VCaP (cell line): ENCODE measurements at regions not wholly inside any gene's neighbourhood (a gene's known extent, or its start where the extent isn't known, plus 50 kb on each side); places are given as distances from the start of the nearest gene placed in this dataset.

Experiments
- H3K27ac ChIP-seq: fragments of 450-650 bp; 2 replicates; pipeline ENCODE4 v1.5.1; 2017
- TF ChIP-seq, protein P1 (sequence below): fragments of 450-650 bp; conservative IDR thresholded peaks from 2 replicates; pipeline ENCODE4 v1.5.1; 2017; ENCODE audit warnings: mild to moderate bottlenecking, moderate library complexity

DNA sequence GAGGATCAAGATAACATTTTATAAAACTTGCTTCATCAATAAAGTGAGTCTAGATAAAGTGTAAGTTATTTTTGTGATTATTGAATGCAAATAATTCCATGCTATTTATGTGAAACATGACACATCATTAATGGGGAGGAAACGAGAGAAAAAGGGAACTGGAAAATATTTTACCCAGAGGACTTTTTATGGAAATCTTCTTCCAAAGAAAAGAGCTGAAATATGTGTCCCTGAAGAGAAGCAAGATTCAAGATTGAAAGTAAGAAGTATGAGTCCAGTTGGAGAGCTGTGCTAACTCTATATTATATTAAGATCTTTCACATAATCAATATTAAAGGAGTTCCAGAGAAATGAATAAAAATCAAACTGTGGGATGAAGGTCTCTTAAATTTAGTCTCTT is 1361.8 kb downstream of the GATA3 start:
- TF ChIP-seq, protein P1, sequence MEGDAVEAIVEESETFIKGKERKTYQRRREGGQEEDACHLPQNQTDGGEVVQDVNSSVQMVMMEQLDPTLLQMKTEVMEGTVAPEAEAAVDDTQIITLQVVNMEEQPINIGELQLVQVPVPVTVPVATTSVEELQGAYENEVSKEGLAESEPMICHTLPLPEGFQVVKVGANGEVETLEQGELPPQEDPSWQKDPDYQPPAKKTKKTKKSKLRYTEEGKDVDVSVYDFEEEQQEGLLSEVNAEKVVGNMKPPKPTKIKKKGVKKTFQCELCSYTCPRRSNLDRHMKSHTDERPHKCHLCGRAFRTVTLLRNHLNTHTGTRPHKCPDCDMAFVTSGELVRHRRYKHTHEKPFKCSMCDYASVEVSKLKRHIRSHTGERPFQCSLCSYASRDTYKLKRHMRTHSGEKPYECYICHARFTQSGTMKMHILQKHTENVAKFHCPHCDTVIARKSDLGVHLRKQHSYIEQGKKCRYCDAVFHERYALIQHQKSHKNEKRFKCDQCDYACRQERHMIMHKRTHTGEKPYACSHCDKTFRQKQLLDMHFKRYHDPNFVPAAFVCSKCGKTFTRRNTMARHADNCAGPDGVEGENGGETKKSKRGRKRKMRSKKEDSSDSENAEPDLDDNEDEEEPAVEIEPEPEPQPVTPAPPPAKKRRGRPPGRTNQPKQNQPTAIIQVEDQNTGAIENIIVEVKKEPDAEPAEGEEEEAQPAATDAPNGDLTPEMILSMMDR, result no peak
- H3K27ac ChIP-seq, result no peak overlapping the region

DNA sequence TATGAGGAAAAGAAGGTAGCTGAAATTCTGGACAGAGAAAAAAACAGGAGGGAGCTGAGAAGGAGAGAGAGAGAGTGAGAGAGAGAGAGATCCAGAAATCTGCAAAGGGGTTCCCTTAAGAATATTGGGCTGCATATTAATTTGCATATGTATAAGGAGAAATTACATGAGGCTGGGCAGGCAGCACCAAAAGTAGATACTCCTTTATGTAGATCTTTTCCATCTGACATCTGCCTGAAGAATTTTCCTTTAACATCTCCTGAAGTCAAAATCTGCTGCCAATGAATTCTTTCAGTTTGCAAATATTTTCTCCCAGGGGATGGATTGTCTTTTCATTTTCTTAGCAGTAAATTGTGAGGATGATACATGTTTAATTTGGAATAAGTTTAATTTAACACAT is 1365.3 kb downstream of the GATA3 start:
- TF ChIP-seq, protein P1, result no peak
- H3K27ac ChIP-seq, result no peak overlapping the region

DNA sequence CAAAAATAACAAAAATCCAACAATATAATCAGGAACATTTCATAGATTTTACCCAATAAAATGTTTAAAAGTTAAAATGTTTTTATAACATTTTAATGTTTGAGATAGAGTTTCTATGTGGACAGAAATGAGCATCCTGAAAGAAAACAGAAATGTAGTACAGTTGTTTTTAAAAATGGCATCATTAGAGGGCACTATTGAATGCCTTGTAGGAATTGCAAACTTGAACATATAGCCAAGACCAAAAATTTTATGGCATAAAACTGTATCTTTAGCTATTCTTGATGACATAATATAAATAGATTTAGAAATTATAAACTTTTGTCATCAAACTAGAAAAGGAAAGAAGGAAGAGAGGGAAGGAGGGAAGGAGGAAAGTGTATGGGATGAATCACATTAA is 1372.7 kb downstream of the GATA3 start:
- no peak overlapping the region for H3K27ac ChIP-seq

DNA sequence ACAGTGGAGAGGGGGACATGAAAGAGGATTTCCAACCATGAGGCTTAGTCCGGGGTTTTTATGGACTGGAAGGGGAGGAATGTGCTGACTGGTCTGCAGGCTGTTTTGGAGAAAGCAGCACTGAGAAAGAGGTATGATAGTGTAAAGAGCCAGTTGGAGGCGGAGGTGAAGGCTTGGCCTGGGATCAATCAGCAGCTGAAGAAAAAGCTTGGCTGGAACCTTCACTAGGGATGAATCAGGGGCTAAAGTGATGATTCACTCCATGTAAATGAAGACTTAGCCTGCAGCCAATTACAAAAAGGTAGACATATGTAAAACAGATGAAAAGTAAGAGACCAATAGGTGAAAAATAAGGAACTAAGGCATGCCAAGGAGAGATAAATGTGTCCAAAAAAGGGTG is 1382.6 kb downstream of the GATA3 start:
- TF ChIP-seq, protein P1, result no peak
- H3K27ac ChIP-seq, result no peak overlapping the region

More for the DNA sequence above, 1372.7 kb downstream of the GATA3 start:
- TF ChIP-seq, protein P1, result no peak

DNA sequence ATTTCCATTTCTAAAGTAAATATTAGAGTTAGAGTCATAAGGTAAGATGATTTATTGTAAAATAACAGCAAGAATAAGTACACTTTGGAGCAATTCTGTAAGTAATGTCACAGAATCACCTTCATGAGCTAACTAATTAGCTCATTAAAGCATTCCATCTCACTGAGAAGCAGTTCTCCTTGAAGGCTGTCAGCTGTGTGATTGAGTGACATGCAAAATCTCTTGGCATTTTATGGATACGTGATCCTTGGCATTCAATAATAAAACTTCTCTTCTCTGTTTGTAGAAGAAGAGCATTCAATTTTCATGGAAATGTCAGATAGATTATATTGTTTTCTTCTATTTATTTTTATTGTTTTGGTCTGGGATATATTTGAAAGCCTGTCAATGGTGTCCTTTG is 1389.3 kb downstream of the GATA3 start:
- H3K27ac ChIP-seq, result no peak overlapping the region
- TF ChIP-seq, protein P1, result no peak

DNA sequence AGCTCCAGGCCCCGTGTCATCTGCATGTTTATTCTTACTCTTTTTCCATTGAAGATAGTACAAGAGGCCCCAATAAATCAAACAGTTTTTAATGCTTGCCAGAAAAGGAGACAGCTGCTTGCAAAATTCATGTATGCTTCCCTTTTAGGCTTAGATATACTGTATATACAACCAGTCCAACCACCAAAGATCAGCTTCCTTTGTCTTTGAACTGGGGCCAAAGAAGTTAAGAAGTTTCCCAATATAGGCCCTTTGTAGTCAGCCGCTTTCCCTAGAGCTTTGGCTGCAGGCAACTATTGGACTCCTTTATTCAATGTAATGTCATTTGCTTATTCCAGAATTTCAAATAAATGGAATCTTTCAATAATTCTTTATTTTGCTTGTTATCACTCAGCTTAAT is 1395.0 kb downstream of the GATA3 start:
- TF ChIP-seq, protein P1, result no peak
- no peak overlapping the region for H3K27ac ChIP-seq

DNA sequence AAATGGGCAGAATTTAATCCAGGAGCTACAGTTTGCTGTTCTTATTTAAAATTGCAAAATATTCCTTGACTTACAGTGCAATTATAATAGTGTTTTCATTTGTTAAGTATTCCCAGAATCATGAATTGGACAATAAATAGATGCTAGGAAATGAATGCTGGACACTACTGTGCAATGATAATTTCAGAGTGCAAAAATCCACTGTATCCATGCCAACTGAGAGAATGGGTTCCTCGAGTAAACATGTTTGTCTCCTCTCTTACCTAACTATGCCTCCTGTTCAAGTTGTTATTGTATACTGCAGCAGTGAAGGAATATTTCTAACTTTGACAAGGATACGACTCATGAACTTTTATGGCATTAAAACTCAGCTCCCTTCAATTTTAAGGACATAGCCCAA is 1396.3 kb downstream of the GATA3 start:
- H3K27ac ChIP-seq, result no peak overlapping the region
- TF ChIP-seq, protein P1, result no peak

DNA sequence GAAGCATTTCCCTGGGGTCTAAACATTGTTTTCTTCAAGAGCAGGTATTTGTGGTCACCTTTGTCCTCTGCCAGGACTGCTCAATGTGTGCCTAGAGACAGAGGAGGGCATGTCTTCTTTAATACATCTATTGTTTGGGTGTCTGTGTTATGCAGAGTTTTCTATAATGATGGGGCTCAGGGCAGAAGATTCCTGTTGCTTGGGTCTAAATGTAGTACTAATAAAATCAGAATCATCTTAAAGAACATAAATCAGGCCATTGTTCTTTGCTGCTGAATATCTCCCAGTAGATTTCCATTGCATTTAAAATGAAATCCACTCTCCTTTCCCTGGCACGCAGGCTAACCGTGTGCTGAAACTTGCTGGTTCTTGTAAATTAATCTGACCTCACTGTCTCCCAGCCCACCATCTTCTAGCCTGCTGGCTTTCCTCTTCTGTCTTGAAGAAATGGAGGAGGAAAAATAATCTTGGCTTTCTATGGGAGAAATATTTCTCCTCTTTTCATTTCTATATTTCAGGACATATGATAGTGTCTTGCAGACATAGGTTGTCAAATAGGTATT is 1396.8 kb downstream of the GATA3 start:
- TF ChIP-seq, protein P1, result no peak

More for the DNA sequence above, 1396.8 kb downstream of the GATA3 start:
- H3K27ac ChIP-seq, result no peak overlapping the region
